Liver (tissue), 3 donors: ENCODE measurements at regions not wholly inside any gene's neighbourhood (a gene's known extent, or its start where the extent isn't known, plus 50 kb on each side); places are given as distances from the start of the nearest gene placed in this dataset.

Experiments used
- EGR1 ChIP-seq, 2 donors: IDR thresholded peaks; 2 replicates each; pipeline ENCODE4 v1.6.1; 2016 to 2018; ENCODE audit warnings: antibody characterized with exemption in 2 of 2, low read depth in 2 of 2
- FOXA1 ChIP-seq: IDR thresholded peaks from 2 replicates; pipeline ENCODE4 v1.6.1; 2016; ENCODE audit warnings: antibody characterized with exemption
- GABPA ChIP-seq, 2 donors: IDR thresholded peaks in 1 of 2; conservative IDR thresholded peaks in 1 of 2; 2 replicates each; pipeline ENCODE4 v1.6.1; 2016; ENCODE audit warnings: antibody characterized with exemption in 2 of 2, mild to moderate bottlenecking in 1 of 2, moderate library complexity in 1 of 2
- JUND ChIP-seq, 2 donors: IDR thresholded peaks; 2 replicates each; pipeline ENCODE4 v1.6.1; 2016; ENCODE audit warnings: antibody characterized with exemption in 2 of 2
- RAD21 ChIP-seq, 2 donors: IDR thresholded peaks; 2 replicates each; pipeline ENCODE4 v1.6.1; 2016; ENCODE audit warnings: antibody characterized with exemption in 2 of 2, mild to moderate bottlenecking in 2 of 2
- TAF1 ChIP-seq: conservative IDR thresholded peaks from 2 replicates; pipeline ENCODE4 v1.6.1; 2016; ENCODE audit warnings: antibody characterized with exemption, mild to moderate bottlenecking
- YY1 ChIP-seq: IDR thresholded peaks from 2 replicates; pipeline ENCODE4 v1.6.1; 2016; ENCODE audit warnings: antibody characterized with exemption, mild to moderate bottlenecking
- TF ChIP-seq, protein P1 (sequence below): fragments of 150-350 bp; IDR thresholded peaks from 2 replicates; pipeline ENCODE4 v1.5.1; 2017; ENCODE audit warnings: improper control_type of control experiment, low read depth, low read length; ENCODE audit not compliant: missing input control
- donor health status: healthy.
- donor health status: healthy.

DNA sequence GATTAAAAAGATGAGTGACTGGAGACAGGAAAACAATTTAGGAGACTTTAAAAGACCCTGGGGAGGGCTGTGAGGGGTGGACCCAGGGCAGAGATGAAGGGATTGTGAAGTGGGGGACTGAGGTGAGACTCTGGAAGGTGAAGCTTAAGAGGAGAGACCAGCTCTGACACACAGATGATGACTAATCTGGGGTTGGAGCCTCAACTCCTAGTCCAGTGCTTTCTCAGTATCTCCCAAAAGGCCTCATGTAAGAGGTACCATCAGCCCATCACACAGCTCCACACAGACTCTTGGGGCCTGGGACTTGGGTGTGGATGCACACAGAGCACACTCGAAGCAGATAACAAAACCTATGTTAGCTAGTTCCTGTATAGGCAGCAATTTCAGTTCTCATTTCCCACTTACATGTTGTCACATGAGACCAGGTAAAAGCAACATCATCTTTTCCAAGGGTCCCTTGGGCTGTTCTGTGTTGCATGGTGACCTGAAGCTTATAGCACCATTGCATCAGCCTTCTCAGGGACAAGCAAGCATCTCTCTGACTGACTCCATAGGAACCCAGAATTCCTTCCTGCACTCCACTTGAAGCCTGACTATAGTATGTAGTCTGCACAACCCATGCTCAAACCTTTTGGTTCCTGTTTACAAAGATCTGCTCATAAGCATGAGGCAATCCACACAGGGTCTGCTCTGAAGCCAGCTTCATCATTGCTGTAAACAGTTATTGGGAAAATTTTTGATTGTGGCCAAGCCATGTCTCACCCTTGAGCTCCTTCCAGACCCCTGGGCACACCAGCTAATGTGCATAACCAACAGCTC is 88.6 kb upstream of the MYCBP2 start:
- TF ChIP-seq, protein P1, sequence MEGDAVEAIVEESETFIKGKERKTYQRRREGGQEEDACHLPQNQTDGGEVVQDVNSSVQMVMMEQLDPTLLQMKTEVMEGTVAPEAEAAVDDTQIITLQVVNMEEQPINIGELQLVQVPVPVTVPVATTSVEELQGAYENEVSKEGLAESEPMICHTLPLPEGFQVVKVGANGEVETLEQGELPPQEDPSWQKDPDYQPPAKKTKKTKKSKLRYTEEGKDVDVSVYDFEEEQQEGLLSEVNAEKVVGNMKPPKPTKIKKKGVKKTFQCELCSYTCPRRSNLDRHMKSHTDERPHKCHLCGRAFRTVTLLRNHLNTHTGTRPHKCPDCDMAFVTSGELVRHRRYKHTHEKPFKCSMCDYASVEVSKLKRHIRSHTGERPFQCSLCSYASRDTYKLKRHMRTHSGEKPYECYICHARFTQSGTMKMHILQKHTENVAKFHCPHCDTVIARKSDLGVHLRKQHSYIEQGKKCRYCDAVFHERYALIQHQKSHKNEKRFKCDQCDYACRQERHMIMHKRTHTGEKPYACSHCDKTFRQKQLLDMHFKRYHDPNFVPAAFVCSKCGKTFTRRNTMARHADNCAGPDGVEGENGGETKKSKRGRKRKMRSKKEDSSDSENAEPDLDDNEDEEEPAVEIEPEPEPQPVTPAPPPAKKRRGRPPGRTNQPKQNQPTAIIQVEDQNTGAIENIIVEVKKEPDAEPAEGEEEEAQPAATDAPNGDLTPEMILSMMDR: no peak
- TF ChIP-seq RAD21 (IDR thresholded peaks at IDR 0.05) (no peak), EGR1 (IDR thresholded peaks at IDR 0.05; ENCODE audit: low read depth in 2 of 2) (no peak), TAF1 (no peak), YY1 (no peak), JUND (IDR thresholded peaks at IDR 0.05) (no peak), GABPA (IDR thresholded peaks at IDR 0.05 in 1 of 2, conservative IDR thresholded peaks at IDR 0.05 in 1 of 2) (no peak), FOXA1 (no peak)
